Ascending aorta (tissue), 2 donors: ENCODE measurements at regions not wholly inside any gene's neighbourhood (a gene's known extent, or its start where the extent isn't known, plus 50 kb on each side); places are given as distances from the start of the nearest gene placed in this dataset.

Experiments
- DNase-seq, 2 donors: peaks; one replicate each; pipeline ENCODE4 v3.0.0-alpha.2; 2019; ENCODE audit warnings: low spot score in 2 of 2
- H3K27ac ChIP-seq, 2 donors: fragments of 200-600 bp; sonication (generic); one replicate each; pipeline ENCODE4 v1.5.1; 2016 to 2017; ENCODE audit warnings: mild to moderate bottlenecking in 1 of 2
- H3K27me3 ChIP-seq: fragments of 200-600 bp; sonication (generic); one replicate; pipeline ENCODE4 v1.5.1; 2017
- H3K36me3 ChIP-seq, 2 donors: fragments of 200-600 bp; sonication (generic); one replicate each; pipeline ENCODE4 v1.5.1; 2016
- H3K4me1 ChIP-seq, 2 donors: fragments of 200-600 bp; sonication (generic); one replicate each; pipeline ENCODE4 v1.5.1; 2016 to 2017; ENCODE audit warnings: mild to moderate bottlenecking in 1 of 2
- H3K4me3 ChIP-seq, 2 donors: fragments of 200-600 bp; sonication (generic); one replicate each; pipeline ENCODE4 v1.5.1; 2016 to 2017; ENCODE audit warnings: mild to moderate bottlenecking in 1 of 2
- H3K9me3 ChIP-seq, 2 donors: fragments of 200-600 bp; sonication (generic); one replicate each; pipeline ENCODE4 v1.5.1; 2016
- intact Hi-C: fragments of 100-400 bp; cut with DNase I; formaldehyde crosslinking; loops from one replicate; pipeline ENCODE4 v1.15.1; 2023
- TF ChIP-seq, protein P1 (sequence below), 3 experiments: fragments of 200-600 bp in 2 of 3; fragments of 450-650 bp in 1 of 3; sonication (generic) in 2 of 3; IDR thresholded peaks; one replicate each; pipeline ENCODE4 v1.5.1; 2016 to 2019; ENCODE audit warnings: antibody characterized with exemption in 3 of 3, mild to moderate bottlenecking in 1 of 3, moderate library complexity in 1 of 3

GRCh38 chr18:78734614-78734945 is 245.0 kb upstream of the SALL3 start:
- H3K27me3 ChIP-seq = no peaks in the 10 kb centered on the region
- H3K27ac ChIP-seq = no peak overlapping the region
- TF ChIP-seq, protein P1, sequence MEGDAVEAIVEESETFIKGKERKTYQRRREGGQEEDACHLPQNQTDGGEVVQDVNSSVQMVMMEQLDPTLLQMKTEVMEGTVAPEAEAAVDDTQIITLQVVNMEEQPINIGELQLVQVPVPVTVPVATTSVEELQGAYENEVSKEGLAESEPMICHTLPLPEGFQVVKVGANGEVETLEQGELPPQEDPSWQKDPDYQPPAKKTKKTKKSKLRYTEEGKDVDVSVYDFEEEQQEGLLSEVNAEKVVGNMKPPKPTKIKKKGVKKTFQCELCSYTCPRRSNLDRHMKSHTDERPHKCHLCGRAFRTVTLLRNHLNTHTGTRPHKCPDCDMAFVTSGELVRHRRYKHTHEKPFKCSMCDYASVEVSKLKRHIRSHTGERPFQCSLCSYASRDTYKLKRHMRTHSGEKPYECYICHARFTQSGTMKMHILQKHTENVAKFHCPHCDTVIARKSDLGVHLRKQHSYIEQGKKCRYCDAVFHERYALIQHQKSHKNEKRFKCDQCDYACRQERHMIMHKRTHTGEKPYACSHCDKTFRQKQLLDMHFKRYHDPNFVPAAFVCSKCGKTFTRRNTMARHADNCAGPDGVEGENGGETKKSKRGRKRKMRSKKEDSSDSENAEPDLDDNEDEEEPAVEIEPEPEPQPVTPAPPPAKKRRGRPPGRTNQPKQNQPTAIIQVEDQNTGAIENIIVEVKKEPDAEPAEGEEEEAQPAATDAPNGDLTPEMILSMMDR (IDR thresholded peaks at IDR 0.05) = no peak
- H3K9me3 ChIP-seq = no peaks in the 10 kb centered on the region
- no peaks in the 10 kb centered on the region for H3K36me3 ChIP-seq
- H3K4me1 ChIP-seq = no peaks in the 10 kb centered on the region
- intact Hi-C loops = no loop called here
- peak in 1 of 2 donors; percentile 46 for DNase-seq
- H3K4me3 ChIP-seq = no peak overlapping the region

GRCh38 chr18:78735131-78736014 is 244.2 kb upstream of the SALL3 start:
- TF ChIP-seq, protein P1 (IDR thresholded peaks at IDR 0.05) = no peak
- no peaks in the 10 kb centered on the region for H3K4me1 ChIP-seq
- no peaks in the 10 kb centered on the region for H3K36me3 ChIP-seq
- peak in 1 of 2 donors; percentile 57 for DNase-seq
- no peak overlapping the region for H3K4me3 ChIP-seq
- H3K27ac ChIP-seq = no peak overlapping the region
- intact Hi-C loops = no loop called here
- H3K9me3 ChIP-seq = no peaks in the 10 kb centered on the region
- H3K27me3 ChIP-seq = no peaks in the 10 kb centered on the region

DNA sequence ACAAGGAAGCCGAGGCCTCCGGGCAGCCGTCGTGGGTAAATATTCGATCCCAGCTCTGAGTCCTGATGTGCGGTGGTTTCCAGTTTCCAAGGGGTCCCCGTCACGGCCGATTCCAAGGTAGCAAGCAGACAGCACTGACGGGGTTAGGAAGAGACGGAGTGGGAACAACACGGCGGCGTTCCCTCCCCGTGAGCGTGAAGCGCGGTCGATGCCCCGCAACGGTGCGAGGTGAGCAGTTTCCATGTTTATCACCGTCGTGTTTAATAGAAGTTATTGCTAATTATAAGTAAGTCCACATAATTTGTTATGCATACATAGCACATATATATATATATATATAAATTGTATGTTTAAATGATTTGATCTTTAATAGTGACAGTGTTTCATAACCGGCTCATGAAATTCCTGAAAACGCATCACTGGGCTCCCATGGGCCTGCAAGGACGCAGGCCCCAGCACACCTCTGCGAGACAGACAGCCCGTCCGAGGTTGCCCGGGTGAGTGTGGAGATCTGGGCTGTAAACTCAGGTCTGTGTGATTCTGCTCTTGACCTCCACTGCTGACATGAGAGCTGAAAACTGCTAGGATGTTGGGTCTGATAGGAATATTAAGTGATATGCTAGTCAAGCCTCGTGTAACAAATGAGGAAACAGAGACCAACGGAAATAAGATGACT is 243.5 kb upstream of the SALL3 start:
- H3K4me1 ChIP-seq = no peaks in the 10 kb centered on the region
- intact Hi-C loops = no loop called here
- peak in 1 of 2 donors; percentile 18 for DNase-seq
- H3K36me3 ChIP-seq = no peaks in the 10 kb centered on the region
- TF ChIP-seq, protein P1 (IDR thresholded peaks at IDR 0.05) = no peak
- H3K27me3 ChIP-seq = no peaks in the 10 kb centered on the region
- H3K27ac ChIP-seq = no peak overlapping the region
- H3K4me3 ChIP-seq = no peak overlapping the region
- no peaks in the 10 kb centered on the region for H3K9me3 ChIP-seq

DNA sequence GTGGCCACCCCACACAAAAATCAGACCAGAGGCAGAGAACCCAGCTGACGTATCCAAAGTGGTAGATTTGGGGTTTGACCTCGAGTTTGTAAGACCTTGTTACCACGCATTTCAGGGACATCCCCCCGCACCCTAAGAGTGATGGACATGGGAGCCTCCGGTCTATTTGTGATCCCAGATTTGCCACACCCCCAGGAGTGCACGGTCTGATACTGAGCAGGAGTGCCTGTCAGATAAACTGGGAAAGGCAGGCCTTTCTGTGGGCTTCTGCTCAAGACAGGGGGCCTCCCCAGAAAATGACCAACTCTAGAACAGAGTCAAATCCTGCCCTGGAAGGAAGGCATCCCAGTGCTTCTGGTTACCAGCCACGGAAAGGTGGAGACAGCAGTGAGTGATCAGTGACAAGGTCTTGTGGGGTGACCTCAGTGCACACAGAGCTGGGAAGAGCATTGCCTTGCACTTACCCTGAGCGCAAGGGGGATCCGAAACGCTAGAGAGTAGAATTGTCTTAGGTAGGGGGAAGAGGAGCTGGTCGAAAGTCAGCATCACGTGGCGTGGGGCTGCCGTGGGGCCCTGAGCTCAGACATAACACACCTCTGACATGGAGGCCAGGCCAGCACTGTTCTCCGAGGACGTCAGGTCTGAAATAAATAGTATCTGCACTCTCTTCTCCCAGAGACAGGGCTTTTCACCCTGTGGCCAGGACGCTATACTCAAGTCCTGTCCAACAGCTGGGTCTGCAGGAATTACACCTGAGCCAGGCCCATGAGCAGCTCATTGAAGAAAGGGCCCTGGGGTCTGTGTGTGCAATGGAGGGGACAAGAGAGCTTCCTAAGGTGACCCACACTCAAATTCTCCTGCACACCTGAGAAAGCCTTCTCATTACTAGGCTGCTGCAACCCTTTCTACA is 242.4 kb upstream of the SALL3 start:
- no peak for DNase-seq
- intact Hi-C loops = no loop called here
- Histone ChIP-seq H3K4me3 (no peak overlapping the region), H3K9me3 (no peaks in the 10 kb centered on the region), H3K27ac (no peak overlapping the region), H3K4me1 (no peaks in the 10 kb centered on the region), H3K27me3 (no peaks in the 10 kb centered on the region), H3K36me3 (no peaks in the 10 kb centered on the region)
- TF ChIP-seq, protein P1 (IDR thresholded peaks at IDR 0.05) = no peak

- peak in 1 of 2 donors; percentile 27 for DNase-seq
- TF ChIP-seq, protein P1 (IDR thresholded peaks at IDR 0.05) = no peak
- Histone ChIP-seq H3K9me3 (no peaks in the 10 kb centered on the region), H3K27ac (no peak overlapping the region), H3K36me3 (no peaks in the 10 kb centered on the region), H3K4me3 (no peak overlapping the region), H3K27me3 (no peaks in the 10 kb centered on the region), H3K4me1 (no peaks in the 10 kb centered on the region)
- intact Hi-C loops = no loop called here
Observed at GRCh38 chr18:78738076-78738690, 241.4 kb upstream of the SALL3 start.
